ENCODE measurements at regions not wholly inside any gene's neighbourhood (a gene's known extent, or its start where the extent isn't known, plus 50 kb on each side); places are given as distances from the start of the nearest gene placed in this dataset.

GRCh38 chr18:67426486-67426885 lies 90.0 kb downstream of the DSEL start:
- Histone ChIP-seq H3K27ac (ENCODE audit: low read depth, low read length) (no peak overlapping the region), H3K79me2 (ENCODE audit: control insufficient read depth, low read length) (no peaks in the 10 kb centered on the region), H3K4me1 (ENCODE audit: control insufficient read depth, low read length) (no peaks in the 10 kb centered on the region), H3K27me3 (ENCODE audit: control insufficient read depth, low read length) (no peaks in the 10 kb centered on the region), H4K20me1 (ENCODE audit: control insufficient read depth, insufficient read depth, low read depth, low read length) (no peaks in the 10 kb centered on the region), H3K36me3 (ENCODE audit: control insufficient read depth, low read length) (no peaks in the 10 kb centered on the region), H3K9me2 (replicated peaks; ENCODE audit: control insufficient read depth, low read length) (no peaks in the 10 kb centered on the region), H3F3A (ENCODE audit: control insufficient read depth, insufficient read depth) (no peaks in the 10 kb centered on the region), H3K4me2 (ENCODE audit: low read length) (no peak overlapping the region), H3K4me3 (ENCODE audit: low read length) (no peak overlapping the region), H3K9me3 (ENCODE audit: control insufficient read depth, insufficient read depth, low read length) (no peaks in the 10 kb centered on the region)
- no peak for TF ChIP-seq EZH2phosphoT487 (IDR thresholded peaks at IDR 0.05; ENCODE audit: borderline replicate concordance, low read length)
- TF ChIP-seq CTCF (IDR thresholded peaks at IDR 0.05; ENCODE audit: low read depth, low read length, poor library complexity, severe bottlenecking): no peak

GRCh38 chr18:67425672-67426071 lies 90.8 kb downstream of the DSEL start:
- H3K27ac ChIP-seq (ENCODE audit: low read depth, low read length): no peak overlapping the region
- no peaks in the 10 kb centered on the region for H3K27me3 ChIP-seq (ENCODE audit: control insufficient read depth, low read length)
- no peak for TF ChIP-seq CTCF (IDR thresholded peaks at IDR 0.05; ENCODE audit: low read depth, low read length, poor library complexity, severe bottlenecking)
- no peak for TF ChIP-seq EZH2phosphoT487 (IDR thresholded peaks at IDR 0.05; ENCODE audit: borderline replicate concordance, low read length)
- H3K4me1 ChIP-seq (ENCODE audit: control insufficient read depth, low read length): no peaks in the 10 kb centered on the region
- H3K36me3 ChIP-seq (ENCODE audit: control insufficient read depth, low read length): no peaks in the 10 kb centered on the region
- H3K9me2 ChIP-seq (replicated peaks; ENCODE audit: control insufficient read depth, low read length): no peaks in the 10 kb centered on the region
- H3F3A ChIP-seq (ENCODE audit: control insufficient read depth, insufficient read depth): no peaks in the 10 kb centered on the region
- H3K79me2 ChIP-seq (ENCODE audit: control insufficient read depth, low read length): no peaks in the 10 kb centered on the region
- H3K4me2 ChIP-seq (ENCODE audit: low read length): no peak overlapping the region
- no peaks in the 10 kb centered on the region for H3K9me3 ChIP-seq (ENCODE audit: control insufficient read depth, insufficient read depth, low read length)
- no peaks in the 10 kb centered on the region for H4K20me1 ChIP-seq (ENCODE audit: control insufficient read depth, insufficient read depth, low read depth, low read length)
- H3K4me3 ChIP-seq (ENCODE audit: low read length): no peak overlapping the region

GRCh38 chr18:67421651-67422050 lies 94.9 kb downstream of the DSEL start:
- Histone ChIP-seq H3K4me2 (ENCODE audit: low read length) (no peak overlapping the region), H3K27me3 (ENCODE audit: control insufficient read depth, low read length) (no peaks in the 10 kb centered on the region), H3K4me3 (ENCODE audit: low read length) (no peak overlapping the region), H3K9me3 (ENCODE audit: control insufficient read depth, insufficient read depth, low read length) (no peaks in the 10 kb centered on the region), H3F3A (ENCODE audit: control insufficient read depth, insufficient read depth) (no peaks in the 10 kb centered on the region), H3K4me1 (ENCODE audit: control insufficient read depth, low read length) (no peaks in the 10 kb centered on the region), H3K79me2 (ENCODE audit: control insufficient read depth, low read length) (no peaks in the 10 kb centered on the region), H3K9me2 (replicated peaks; ENCODE audit: control insufficient read depth, low read length) (no peaks in the 10 kb centered on the region), H3K27ac (ENCODE audit: low read depth, low read length) (no peak overlapping the region), H3K36me3 (ENCODE audit: control insufficient read depth, low read length) (no peaks in the 10 kb centered on the region), H4K20me1 (ENCODE audit: control insufficient read depth, insufficient read depth, low read depth, low read length) (no peaks in the 10 kb centered on the region)
- TF ChIP-seq EZH2phosphoT487 (IDR thresholded peaks at IDR 0.05; ENCODE audit: borderline replicate concordance, low read length) (no peak), CTCF (IDR thresholded peaks at IDR 0.05; ENCODE audit: low read depth, low read length, poor library complexity, severe bottlenecking) (no peak)
